GM23338 (cell line): ENCODE measurements at regions not wholly inside any gene's neighbourhood (a gene's known extent, or its start where the extent isn't known, plus 50 kb on each side); places are given as distances from the start of the nearest gene placed in this dataset.

ENCODE experiments used
- ATAC-seq: fragments of 200-7000 bp; cut with Tn5 transposase; 3 replicates; pipeline ENCODE4 v1.9.1; 2020
- DNase-seq: peaks from one replicate; pipeline ENCODE4 v3.0.0-alpha.2; 2015; ENCODE audit warnings: low spot score
- H2AFZ ChIP-seq: fragments of 200-600 bp; sonication (generic); 2 replicates; pipeline ENCODE4 v1.8.0; 2016; ENCODE audit warnings: antibody characterized with exemption, mild to moderate bottlenecking, moderate library complexity
- H3F3A ChIP-seq: fragments of 200-600 bp; sonication (generic); replicated peaks from 2 replicates; pipeline ENCODE4 v1.8.0; 2017; ENCODE audit warnings: antibody characterized with exemption, mixed run types, low read depth
- H3K27ac ChIP-seq: fragments of 200-600 bp; sonication (generic); 2 replicates; pipeline ENCODE4 v1.6.1; 2016; ENCODE audit warnings: low read depth
- H3K27me3 ChIP-seq: fragments of 200-600 bp; sonication (generic); 2 replicates; pipeline ENCODE4 v1.8.0; 2016; ENCODE audit warnings: mild to moderate bottlenecking, mixed run types, moderate library complexity; ENCODE audit not compliant: insufficient read depth
- H3K36me3 ChIP-seq: fragments of 200-600 bp; sonication (generic); 2 replicates; pipeline ENCODE4 v1.8.0; 2016; ENCODE audit warnings: mild to moderate bottlenecking; ENCODE audit not compliant: insufficient read depth
- H3K4me1 ChIP-seq: fragments of 200-600 bp; sonication (generic); 2 replicates; pipeline ENCODE4 v1.8.0; 2016; ENCODE audit warnings: mild to moderate bottlenecking, moderate library complexity; ENCODE audit not compliant: insufficient read depth
- H3K4me2 ChIP-seq: fragments of 200-600 bp; sonication (generic); 2 replicates; pipeline ENCODE4 v1.7.1; 2017; ENCODE audit warnings: mixed run types
- H3K4me3 ChIP-seq: fragments of 200-600 bp; sonication (generic); 2 replicates; pipeline ENCODE4 v1.6.1; 2016; ENCODE audit warnings: mixed run types
- H3K79me2 ChIP-seq: fragments of 200-600 bp; sonication (generic); replicated peaks from 2 replicates; pipeline ENCODE4 v1.8.0; 2017; ENCODE audit warnings: mild to moderate bottlenecking; ENCODE audit not compliant: insufficient read depth
- H3K9me2 ChIP-seq: fragments of 200-600 bp; sonication (generic); 2 replicates; pipeline ENCODE4 v1.8.0; 2017; ENCODE audit not compliant: insufficient read depth
- H4K20me1 ChIP-seq: fragments of 200-600 bp; sonication (generic); replicated peaks from 2 replicates; pipeline ENCODE4 v1.8.0; 2017; ENCODE audit warnings: mild to moderate bottlenecking; ENCODE audit not compliant: insufficient read depth
- H3K27ac Mint-ChIP-seq: 2 replicates; pipeline ENCODE4 v1.8.0; 2020; ENCODE audit warnings: inconsistent platforms, mild to moderate bottlenecking, moderate library complexity, mixed read lengths
- H3K27me3 Mint-ChIP-seq: 3 replicates; pipeline ENCODE4 v1.8.0; 2022; ENCODE audit warnings: low read depth, mild to moderate bottlenecking, moderate library complexity, mixed read lengths, inconsistent platforms; ENCODE audit not compliant: insufficient read depth, poor library complexity
- H3K36me3 Mint-ChIP-seq: 3 replicates; pipeline ENCODE4 v1.8.0; 2021; ENCODE audit warnings: low read depth, mild to moderate bottlenecking, inconsistent platforms, moderate library complexity, mixed read lengths
- H3K4me1 Mint-ChIP-seq: 3 replicates; pipeline ENCODE4 v1.8.0; 2020; ENCODE audit warnings: mild to moderate bottlenecking, inconsistent platforms, mixed read lengths
- H3K4me3 Mint-ChIP-seq: 3 replicates; pipeline ENCODE4 v1.8.0; 2021; ENCODE audit warnings: moderate library complexity, mild to moderate bottlenecking, inconsistent platforms, mixed read lengths
- H3K9me3 Mint-ChIP-seq: 3 replicates; pipeline ENCODE4 v1.8.0; 2020; ENCODE audit warnings: moderate library complexity, mild to moderate bottlenecking, inconsistent platforms, mixed read lengths
- ETS1 ChIP-seq: IDR thresholded peaks from 2 replicates; pipeline ENCODE4 v1.6.1; 2016; ENCODE audit warnings: antibody characterized with exemption
- EZH2 ChIP-seq: fragments of 200-600 bp; sonication (generic); IDR thresholded peaks from one replicate; pipeline ENCODE4 v1.8.0; 2017; ENCODE audit warnings: antibody characterized with exemption, mild to moderate bottlenecking, low read depth; ENCODE audit not compliant: unreplicated experiment
- POLR2AphosphoS5 ChIP-seq: IDR thresholded peaks from 2 replicates; pipeline ENCODE4 v1.6.1; 2016; ENCODE audit warnings: antibody characterized with exemption, low read depth
- REST ChIP-seq: IDR thresholded peaks from one replicate; pipeline ENCODE4 v1.6.1; 2018; ENCODE audit warnings: antibody characterized with exemption; ENCODE audit not compliant: unreplicated experiment
- ZNF114 ChIP-seq: fragments of 250-450 bp; sonication (Bioruptor Pico); IDR thresholded peaks from 2 replicates; pipeline ENCODE4 v1.5.0; 2020; ENCODE audit warnings: mild to moderate bottlenecking, moderate library complexity
- ZNF462 ChIP-seq: fragments of 250-450 bp; sonication (Bioruptor Pico); IDR thresholded peaks from 2 replicates; pipeline ENCODE4 v1.5.0; 2020; ENCODE audit warnings: mild to moderate bottlenecking, moderate library complexity

- H3F3A ChIP-seq: no peaks in the 10 kb centered on the region
- no peak for TF ChIP-seq ZNF114
- TF ChIP-seq REST: no peak
- no peak for TF ChIP-seq ETS1
- TF ChIP-seq EZH2: no peak
- no peak for TF ChIP-seq ZNF462 (CRISPR knock-in tag)
- TF ChIP-seq POLR2AphosphoS5: no peak
- H4K20me1 ChIP-seq: no peaks in the 10 kb centered on the region
- H3K27me3 ChIP-seq: no peaks in the 10 kb centered on the region
- H3K79me2 ChIP-seq: no peaks in the 10 kb centered on the region
- peak overlapping the region; percentile 25; the same call in 1 of the 2 replicates for H3K4me2 ChIP-seq
- H3K9me3 Mint-ChIP-seq: no peaks in the 10 kb centered on the region; the same call in 2 of the 3 replicates
- H3K4me1 Mint-ChIP-seq: peaks cover 17% of the 10 kb centered on the region
- no peak overlapping the region for H3K27ac ChIP-seq
- no peak overlapping the region for H3K27ac Mint-ChIP-seq
- DNase-seq: no peak
- H3K4me3 ChIP-seq: no peak overlapping the region
- H3K27me3 Mint-ChIP-seq: peaks cover 4% of the 10 kb centered on the region
- H3K36me3 Mint-ChIP-seq: no peaks in the 10 kb centered on the region; the same call in 2 of the 3 replicates
- H3K4me1 ChIP-seq: peaks cover 8% of the 10 kb centered on the region
- H3K4me3 Mint-ChIP-seq: no peak overlapping the region
- no peak for ATAC-seq
- no peaks in the 10 kb centered on the region for H3K36me3 ChIP-seq
- no peak overlapping the region for H2AFZ ChIP-seq
- H3K9me2 ChIP-seq: no peaks in the 10 kb centered on the region
These were observed 207.9 kb upstream of the RGMA start for GRCh38 chr15:93296759-93297500.
